Parathyroid adenoma (tissue), 2 donors: ENCODE measurements at regions not wholly inside any gene's neighbourhood (a gene's known extent, or its start where the extent isn't known, plus 50 kb on each side); places are given as distances from the start of the nearest gene placed in this dataset.

Source experiments
- H2AFZ ChIP-seq: fragments of 300-600 bp; sonication (generic); one replicate; pipeline ENCODE4 v1.7.0; 2017; ENCODE audit warnings: antibody characterized with exemption, mild to moderate bottlenecking
- H3K27ac ChIP-seq: fragments of 300-600 bp; sonication (generic); one replicate; pipeline ENCODE4 v1.7.0; 2017
- H3K27me3 ChIP-seq: fragments of 300-600 bp; sonication (generic); one replicate; pipeline ENCODE4 v1.7.0; 2017; ENCODE audit warnings: low read length; ENCODE audit not compliant: control insufficient read depth, insufficient read depth
- H3K36me3 ChIP-seq: fragments of 300-600 bp; sonication (generic); one replicate; pipeline ENCODE4 v1.7.0; 2017; ENCODE audit warnings: low read length; ENCODE audit not compliant: control insufficient read depth, insufficient read depth
- H3K4me1 ChIP-seq: fragments of 300-600 bp; sonication (generic); one replicate; pipeline ENCODE4 v1.7.0; 2017; ENCODE audit warnings: control low read depth
- H3K4me2 ChIP-seq: fragments of 300-600 bp; sonication (generic); one replicate; pipeline ENCODE4 v1.7.0; 2017; ENCODE audit warnings: low read length
- H3K4me3 ChIP-seq: fragments of 300-600 bp; sonication (generic); one replicate; pipeline ENCODE4 v1.7.0; 2017; ENCODE audit warnings: low read depth, low read length
- H3K79me2 ChIP-seq: fragments of 300-600 bp; sonication (generic); one replicate; pipeline ENCODE4 v1.7.0; 2017; ENCODE audit warnings: control low read depth
- H3K9ac ChIP-seq: fragments of 300-600 bp; sonication (generic); one replicate; pipeline ENCODE4 v1.7.0; 2017; ENCODE audit warnings: mild to moderate bottlenecking
- H3K9me3 ChIP-seq: fragments of 300-600 bp; sonication (generic); one replicate; pipeline ENCODE4 v1.7.0; 2017; ENCODE audit warnings: low read length; ENCODE audit not compliant: control insufficient read depth
- TF ChIP-seq, protein P1 (sequence below): fragments of 300-600 bp; sonication (generic); IDR thresholded peaks from one replicate; pipeline ENCODE4 v1.7.0; 2017; ENCODE audit warnings: antibody characterized with exemption, mild to moderate bottlenecking
- donor health status: primary hyperparathyroidism.

- no peaks in the 10 kb centered on the region for H3K79me2 ChIP-seq
- H3K9me3 ChIP-seq, result no peaks in the 10 kb centered on the region
- H3K27me3 ChIP-seq, result no peaks in the 10 kb centered on the region
- TF ChIP-seq, protein P1, sequence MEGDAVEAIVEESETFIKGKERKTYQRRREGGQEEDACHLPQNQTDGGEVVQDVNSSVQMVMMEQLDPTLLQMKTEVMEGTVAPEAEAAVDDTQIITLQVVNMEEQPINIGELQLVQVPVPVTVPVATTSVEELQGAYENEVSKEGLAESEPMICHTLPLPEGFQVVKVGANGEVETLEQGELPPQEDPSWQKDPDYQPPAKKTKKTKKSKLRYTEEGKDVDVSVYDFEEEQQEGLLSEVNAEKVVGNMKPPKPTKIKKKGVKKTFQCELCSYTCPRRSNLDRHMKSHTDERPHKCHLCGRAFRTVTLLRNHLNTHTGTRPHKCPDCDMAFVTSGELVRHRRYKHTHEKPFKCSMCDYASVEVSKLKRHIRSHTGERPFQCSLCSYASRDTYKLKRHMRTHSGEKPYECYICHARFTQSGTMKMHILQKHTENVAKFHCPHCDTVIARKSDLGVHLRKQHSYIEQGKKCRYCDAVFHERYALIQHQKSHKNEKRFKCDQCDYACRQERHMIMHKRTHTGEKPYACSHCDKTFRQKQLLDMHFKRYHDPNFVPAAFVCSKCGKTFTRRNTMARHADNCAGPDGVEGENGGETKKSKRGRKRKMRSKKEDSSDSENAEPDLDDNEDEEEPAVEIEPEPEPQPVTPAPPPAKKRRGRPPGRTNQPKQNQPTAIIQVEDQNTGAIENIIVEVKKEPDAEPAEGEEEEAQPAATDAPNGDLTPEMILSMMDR, result no peak
- H3K4me2 ChIP-seq, result no peak overlapping the region
- no peak overlapping the region for H2AFZ ChIP-seq
- H3K9ac ChIP-seq, result no peak overlapping the region
- H3K27ac ChIP-seq, result no peak overlapping the region
- H3K4me1 ChIP-seq, result no peaks in the 10 kb centered on the region
- H3K4me3 ChIP-seq, result no peak overlapping the region
- H3K36me3 ChIP-seq, result no peaks in the 10 kb centered on the region
Observed at GRCh38 chr12:84191779-84192178, 720.8 kb downstream of the SLC6A15 start.

DNA sequence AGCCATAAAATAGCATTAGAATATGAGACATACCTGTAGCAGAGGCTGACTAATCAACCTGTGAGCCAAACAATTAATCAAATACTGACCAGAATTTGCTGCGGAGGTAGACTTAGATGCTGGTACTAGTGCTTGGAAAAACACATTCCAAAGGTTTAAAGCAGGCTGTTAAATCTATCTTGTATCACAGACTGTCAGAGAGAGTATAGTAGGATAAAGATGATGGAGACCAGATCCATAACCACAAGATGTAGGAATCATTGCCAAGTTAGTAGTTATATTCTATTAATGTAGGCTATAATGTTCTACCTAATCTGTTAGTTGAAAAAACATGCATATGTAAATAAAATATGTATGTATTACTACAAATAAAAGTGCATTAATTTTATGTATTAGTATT lies 726.2 kb downstream of the SLC6A15 start:
- no peaks in the 10 kb centered on the region for H3K27me3 ChIP-seq
- H3K9ac ChIP-seq, result no peak overlapping the region
- H3K4me1 ChIP-seq, result no peaks in the 10 kb centered on the region
- H3K79me2 ChIP-seq, result no peaks in the 10 kb centered on the region
- H3K27ac ChIP-seq, result no peak overlapping the region
- H3K36me3 ChIP-seq, result no peaks in the 10 kb centered on the region
- H2AFZ ChIP-seq, result no peak overlapping the region
- TF ChIP-seq, protein P1, result no peak
- no peak overlapping the region for H3K4me3 ChIP-seq
- H3K4me2 ChIP-seq, result no peak overlapping the region
- no peaks in the 10 kb centered on the region for H3K9me3 ChIP-seq

GRCh38 chr12:84183576-84183975 lies 729.0 kb downstream of the SLC6A15 start:
- no peak overlapping the region for H3K27ac ChIP-seq

GRCh38 chr12:84174115-84174514 lies 738.5 kb downstream of the SLC6A15 start:
- TF ChIP-seq, protein P1, result no peak
- Histone ChIP-seq H3K9me3 (no peaks in the 10 kb centered on the region), H3K4me1 (no peaks in the 10 kb centered on the region), H2AFZ (no peak overlapping the region), H3K9ac (no peak overlapping the region), H3K4me3 (no peak overlapping the region), H3K27ac (no peak overlapping the region), H3K79me2 (no peaks in the 10 kb centered on the region), H3K27me3 (no peaks in the 10 kb centered on the region), H3K4me2 (no peak overlapping the region), H3K36me3 (no peaks in the 10 kb centered on the region)

More at GRCh38 chr12:84183576-84183975, 729.0 kb downstream of the SLC6A15 start:
- H3K36me3 ChIP-seq, result no peaks in the 10 kb centered on the region
- H3K9me3 ChIP-seq, result no peaks in the 10 kb centered on the region
- TF ChIP-seq, protein P1, result no peak
- H3K4me1 ChIP-seq, result no peaks in the 10 kb centered on the region
- H3K79me2 ChIP-seq, result no peaks in the 10 kb centered on the region
- H3K9ac ChIP-seq, result no peak overlapping the region
- H3K27me3 ChIP-seq, result no peaks in the 10 kb centered on the region
- H2AFZ ChIP-seq, result no peak overlapping the region
- no peak overlapping the region for H3K4me3 ChIP-seq
- no peak overlapping the region for H3K4me2 ChIP-seq

DNA sequence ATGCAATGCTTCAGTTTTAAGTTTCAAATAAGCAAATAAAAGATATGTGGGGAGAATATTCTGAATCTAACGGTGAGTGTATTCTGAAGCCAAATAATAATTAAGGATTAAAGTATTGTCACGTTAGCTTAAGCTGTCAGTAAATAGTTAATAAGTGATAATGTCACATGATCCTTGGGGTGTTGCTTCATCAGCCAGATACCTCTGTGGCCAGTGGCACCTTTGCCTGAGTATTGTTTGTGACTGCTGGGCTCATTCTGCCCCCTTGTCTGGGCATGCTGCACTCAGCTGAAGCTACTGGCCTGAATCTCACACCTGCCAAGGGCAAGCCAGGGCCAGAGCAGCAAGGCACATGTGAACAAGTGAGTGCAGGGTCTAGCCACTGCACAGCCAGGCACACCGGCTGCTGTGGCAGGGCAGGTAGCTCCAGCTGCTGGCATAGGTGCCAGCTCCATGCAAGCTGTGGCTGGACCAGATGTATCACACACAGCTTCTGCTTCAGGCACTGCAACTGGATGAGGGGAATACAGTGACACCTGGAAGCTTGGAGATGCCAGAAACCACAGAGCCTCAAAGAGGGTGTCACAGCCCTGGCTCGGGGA lies 739.7 kb downstream of the SLC6A15 start:
- Histone ChIP-seq H2AFZ (no peak overlapping the region), H3K4me2 (no peak overlapping the region), H3K4me1 (no peaks in the 10 kb centered on the region), H3K9me3 (no peaks in the 10 kb centered on the region), H3K27ac (no peak overlapping the region), H3K9ac (no peak overlapping the region), H3K36me3 (no peaks in the 10 kb centered on the region), H3K4me3 (no peak overlapping the region), H3K27me3 (no peaks in the 10 kb centered on the region), H3K79me2 (no peaks in the 10 kb centered on the region)
- TF ChIP-seq, protein P1, result no peak
